ENCODE measurements at regions not wholly inside any gene's neighbourhood (a gene's known extent, or its start where the extent isn't known, plus 50 kb on each side); places are given as distances from the start of the nearest gene placed in this dataset.
"Not testable (repeated sequence)": the region's sequence is repeated elsewhere in the genome, so short reads cannot be mapped to it uniquely, and the experiment has no call there.

DNA sequence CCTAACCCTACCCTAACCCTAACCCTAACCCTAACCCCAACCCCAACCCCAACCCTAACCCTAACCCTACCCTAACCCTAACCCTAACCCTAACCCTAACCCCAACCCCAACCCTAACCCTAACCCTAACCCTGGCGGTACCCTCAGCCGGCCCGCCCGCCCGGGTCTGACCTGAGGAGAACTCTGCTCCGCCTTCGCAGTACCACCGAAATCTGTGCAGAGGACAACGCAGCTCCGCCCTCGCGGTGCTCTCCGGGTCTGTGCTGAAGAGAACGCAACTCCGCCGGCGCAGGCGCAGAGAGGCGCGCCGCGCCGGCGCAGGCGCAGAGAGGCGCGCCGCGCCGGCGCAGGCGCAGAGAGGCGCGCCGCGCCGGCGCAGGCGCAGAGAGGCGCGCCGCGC is 56.1 kb upstream of the IQSEC3 start:
- H3K4me3 ChIP-seq (ENCODE audit: low read depth, low read length); DNase-seq (ENCODE audit: low read depth): not testable (repeated sequence)

DNA sequence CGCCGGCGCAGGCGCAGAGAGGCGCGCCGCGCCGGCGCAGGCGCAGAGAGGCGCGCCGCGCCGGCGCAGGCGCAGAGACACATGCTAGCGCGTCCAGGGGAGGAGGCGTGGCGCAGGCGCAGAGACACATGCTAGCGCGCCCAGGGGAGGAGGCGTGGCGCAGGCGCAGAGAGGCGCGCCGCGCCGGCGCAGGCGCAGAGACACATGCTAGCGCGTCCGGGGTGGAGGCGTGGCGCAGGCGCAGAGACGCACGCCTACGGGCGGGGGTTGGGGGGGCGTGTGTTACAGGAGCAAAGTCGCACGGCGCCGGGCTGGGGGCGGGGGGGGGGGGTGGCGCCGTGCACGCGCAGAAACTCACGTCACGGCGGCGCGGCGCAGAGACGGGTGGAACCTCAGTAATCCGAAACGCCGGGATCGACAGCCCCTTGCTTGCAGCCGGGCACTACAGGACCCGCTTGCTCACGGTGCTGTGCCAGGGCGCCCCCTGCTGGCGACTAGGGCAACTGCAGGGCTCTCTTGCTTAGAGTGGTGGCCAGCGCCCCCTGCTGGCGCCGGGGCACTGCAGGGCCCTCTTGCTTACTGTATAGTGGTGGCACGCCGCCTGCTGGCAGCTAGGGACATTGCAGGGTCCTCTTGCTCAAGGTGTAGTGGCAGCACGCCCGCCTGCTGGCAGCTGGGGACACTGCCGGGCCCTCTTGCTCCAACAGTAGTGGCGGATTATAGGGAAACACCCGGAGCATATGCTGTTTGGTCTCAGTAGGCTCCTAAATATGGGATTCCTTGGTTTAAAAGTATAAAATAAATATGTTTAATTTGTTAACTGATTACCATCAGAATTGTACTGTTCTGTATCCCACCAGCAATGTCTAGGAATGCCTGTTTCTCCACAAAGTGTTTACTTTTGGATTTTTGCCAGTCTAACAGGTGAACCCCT is 55.4 kb upstream of the IQSEC3 start:
- H3K4me3 ChIP-seq (ENCODE audit: low read depth, low read length); DNase-seq (ENCODE audit: low read depth): not testable (repeated sequence)

DNA sequence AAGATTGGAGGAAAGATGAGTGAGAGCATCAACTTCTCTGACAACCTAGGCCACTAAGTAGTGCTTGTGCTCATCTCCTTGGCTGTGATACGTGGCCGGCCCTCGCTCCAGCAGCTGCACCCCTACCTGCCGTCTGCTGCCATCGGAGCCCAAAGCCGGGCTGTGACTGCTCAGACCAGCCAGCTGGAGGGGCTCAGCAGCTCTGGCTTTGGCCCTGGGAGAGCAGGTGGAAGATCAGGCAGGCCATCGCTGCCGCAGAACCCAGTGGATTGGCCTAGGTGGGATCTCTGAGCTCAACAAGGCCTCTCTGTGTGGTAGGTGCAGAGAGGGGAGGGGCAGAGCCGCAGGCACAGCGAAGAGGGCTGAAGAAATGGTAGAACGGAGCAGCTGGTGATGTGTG is 54.3 kb upstream of the IQSEC3 start:
- not testable (repeated sequence) for DNase-seq (ENCODE audit: low read depth); H3K4me3 ChIP-seq (ENCODE audit: low read depth, low read length)

DNA sequence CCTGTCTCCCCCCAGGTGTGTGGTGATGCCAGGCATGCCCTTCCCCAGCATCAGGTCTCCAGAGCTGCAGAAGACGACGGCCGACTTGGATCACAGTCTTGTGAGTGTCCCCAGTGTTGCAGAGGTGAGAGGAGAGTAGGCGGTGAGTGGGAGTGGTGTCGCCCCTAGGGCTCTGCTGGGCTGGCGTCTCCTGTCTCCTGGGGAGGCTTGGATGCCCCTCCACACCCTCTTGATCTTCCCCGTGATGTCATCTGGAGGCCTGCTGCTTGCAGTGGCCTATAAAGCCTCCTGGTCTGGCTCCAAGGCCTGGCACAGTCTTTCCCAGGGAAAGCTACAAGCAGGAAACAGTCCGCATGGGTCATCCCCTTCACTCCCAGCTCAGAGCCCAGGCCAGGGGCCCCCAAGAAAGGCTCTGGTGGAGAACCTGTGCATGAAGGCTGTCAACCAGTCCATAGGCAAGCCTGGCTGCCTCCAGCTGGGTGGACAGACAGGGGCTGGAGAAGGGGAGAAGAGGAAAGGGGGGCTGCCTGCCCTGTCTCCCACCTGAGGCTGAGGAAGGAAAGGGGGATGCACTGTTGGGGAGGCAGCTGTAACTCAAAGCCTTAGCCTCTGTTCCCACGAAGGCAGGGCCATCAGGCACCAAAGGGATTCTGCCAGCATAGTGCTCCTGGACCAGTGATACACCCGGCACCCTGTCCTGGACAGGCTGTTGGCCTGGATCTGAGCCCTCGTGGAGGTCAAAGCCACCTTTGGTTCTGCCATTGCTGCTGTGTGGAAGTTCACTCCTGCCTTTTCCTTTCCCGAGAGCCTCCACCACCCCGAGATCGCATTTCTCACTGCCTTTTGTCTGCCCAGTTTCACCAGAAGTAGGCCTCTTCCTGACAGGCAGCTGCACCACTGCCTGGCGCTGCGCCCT is 53.6 kb upstream of the IQSEC3 start:
- not testable (repeated sequence) for H3K4me3 ChIP-seq (ENCODE audit: low read depth, low read length)
- peak; percentile 31 for DNase-seq (ENCODE audit: low read depth)

DNA sequence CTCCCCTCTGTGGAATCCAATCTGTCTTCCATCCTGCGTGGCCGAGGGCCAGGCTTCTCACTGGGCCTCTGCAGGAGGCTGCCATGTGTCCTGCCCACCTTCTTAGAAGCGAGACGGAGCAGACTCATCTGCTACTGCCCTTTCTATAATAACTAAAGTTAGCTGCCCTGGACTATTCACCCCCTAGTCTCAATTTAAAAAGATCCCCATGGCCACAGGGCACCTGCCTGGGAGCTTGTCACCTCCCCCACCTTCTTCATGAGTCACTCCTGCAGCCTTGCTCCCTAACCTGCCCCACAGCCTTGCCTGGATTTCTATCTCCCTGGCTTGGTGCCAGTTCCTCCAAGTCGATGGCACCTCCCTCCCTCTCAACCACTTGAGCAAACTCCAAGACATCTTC is 52.7 kb upstream of the IQSEC3 start:
- not testable (repeated sequence) for H3K4me3 ChIP-seq (ENCODE audit: low read depth, low read length)
- peak; percentile 50 for DNase-seq (ENCODE audit: low read depth)

DNA sequence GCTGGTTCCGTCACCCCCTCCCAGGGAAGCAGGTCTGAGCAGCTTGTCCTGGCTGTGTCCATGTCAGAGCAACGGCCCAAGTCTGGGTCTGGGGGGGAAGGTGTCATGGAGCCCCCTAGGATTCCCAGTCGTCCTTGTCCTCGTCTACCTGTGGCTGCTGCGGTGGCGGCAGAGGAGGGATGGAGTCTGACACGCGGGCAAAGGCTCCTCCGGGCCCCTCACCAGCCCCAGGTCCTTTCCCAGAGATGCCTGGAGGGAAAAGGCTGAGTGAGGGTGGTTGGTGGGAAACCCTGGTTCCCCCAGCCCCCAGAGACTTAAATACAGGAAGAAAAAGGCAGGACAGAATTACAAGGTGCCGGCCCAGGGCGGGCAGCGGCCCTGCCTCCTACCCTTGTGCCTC is 51.9 kb upstream of the IQSEC3 start:
- DNase-seq (ENCODE audit: low read depth); H3K4me3 ChIP-seq (ENCODE audit: low read depth, low read length): not testable (repeated sequence)

DNA sequence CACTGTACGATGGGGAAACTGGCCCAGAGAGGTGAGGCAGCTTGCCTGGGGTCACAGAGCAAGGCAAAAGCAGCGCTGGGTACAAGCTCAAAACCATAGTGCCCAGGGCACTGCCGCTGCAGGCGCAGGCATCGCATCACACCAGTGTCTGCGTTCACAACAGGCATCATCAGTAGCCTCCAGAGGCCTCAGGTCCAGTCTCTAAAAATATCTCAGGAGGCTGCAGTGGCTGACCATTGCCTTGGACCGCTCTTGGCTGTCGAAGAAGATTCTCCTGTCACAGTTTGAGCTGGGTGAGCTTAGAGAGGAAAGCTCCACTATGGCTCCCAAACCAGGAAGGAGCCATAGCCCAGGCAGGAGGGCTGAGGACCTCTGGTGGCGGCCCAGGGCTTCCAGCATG is 51.2 kb upstream of the IQSEC3 start:
- DNase-seq (ENCODE audit: low read depth); H3K4me3 ChIP-seq (ENCODE audit: low read depth, low read length): not testable (repeated sequence)

DNA sequence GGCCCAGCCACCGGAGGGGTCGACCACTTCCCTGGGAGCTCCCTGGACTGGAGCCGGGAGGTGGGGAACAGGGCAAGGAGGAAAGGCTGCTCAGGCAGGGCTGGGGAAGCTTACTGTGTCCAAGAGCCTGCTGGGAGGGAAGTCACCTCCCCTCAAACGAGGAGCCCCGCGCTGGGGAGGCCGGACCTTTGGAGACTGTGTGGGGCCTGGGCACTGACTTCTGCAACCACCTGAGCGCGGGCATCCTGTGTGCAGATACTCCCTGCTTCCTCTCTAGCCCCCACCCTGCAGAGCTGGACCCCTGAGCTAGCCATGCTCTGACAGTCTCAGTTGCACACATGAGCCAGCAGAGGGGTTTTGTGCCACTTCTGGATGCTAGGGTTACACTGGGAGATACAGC is 50.5 kb upstream of the IQSEC3 start:
- DNase-seq (ENCODE audit: low read depth); H3K4me3 ChIP-seq (ENCODE audit: low read depth, low read length): not testable (repeated sequence)

DNA sequence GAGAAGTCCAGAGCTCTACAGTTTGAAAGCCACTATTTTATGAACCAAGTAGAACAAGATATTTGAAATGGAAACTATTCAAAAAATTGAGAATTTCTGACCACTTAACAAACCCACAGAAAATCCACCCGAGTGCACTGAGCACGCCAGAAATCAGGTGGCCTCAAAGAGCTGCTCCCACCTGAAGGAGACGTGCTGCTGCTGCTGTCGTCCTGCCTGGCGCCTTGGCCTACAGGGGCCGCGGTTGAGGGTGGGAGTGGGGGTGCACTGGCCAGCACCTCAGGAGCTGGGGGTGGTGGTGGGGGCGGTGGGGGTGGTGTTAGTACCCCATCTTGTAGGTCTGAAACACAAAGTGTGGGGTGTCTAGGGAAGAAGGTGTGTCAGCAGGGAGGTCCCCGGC is 50.0 kb upstream of the IQSEC3 start:
- DNase-seq (ENCODE audit: low read depth); H3K4me3 ChIP-seq (ENCODE audit: low read depth, low read length): not testable (repeated sequence)
